ENCODE measurements at regions not wholly inside any gene's neighbourhood (a gene's known extent, or its start where the extent isn't known, plus 50 kb on each side); places are given as distances from the start of the nearest gene placed in this dataset.
"Not testable (repeated sequence)": the region's sequence is repeated elsewhere in the genome, so short reads cannot be mapped to it uniquely, and the experiment has no call there.

GRCh38 chr18:10607332-10608248, 81.8 kb downstream of the NAPG start:
- TF ChIP-seq CTCF (IDR thresholded peaks at IDR 0.05); POLR2A (IDR thresholded peaks at IDR 0.05); POLR2AphosphoS5 (IDR thresholded peaks at IDR 0.05); EP300 (IDR thresholded peaks at IDR 0.05; ENCODE audit: low read depth): not testable (repeated sequence)

All from transverse colon (tissue), 4 donors.